NCI-H345 treated with DMSO at 0.1 percent for 48 hours (cell line): ENCODE measurements at regions not wholly inside any gene's neighbourhood (a gene's known extent, or its start where the extent isn't known, plus 50 kb on each side); places are given as distances from the start of the nearest gene placed in this dataset.
"Not testable (repeated sequence)": the region's sequence is repeated elsewhere in the genome, so short reads cannot be mapped to it uniquely, and the experiment has no call there.

ENCODE experiments used
- DNase-seq: peaks from one replicate; lab custom pipeline; 2025; ENCODE audit not compliant: unreplicated experiment; lab: John Stamatoyannopoulos, UW

DNA sequence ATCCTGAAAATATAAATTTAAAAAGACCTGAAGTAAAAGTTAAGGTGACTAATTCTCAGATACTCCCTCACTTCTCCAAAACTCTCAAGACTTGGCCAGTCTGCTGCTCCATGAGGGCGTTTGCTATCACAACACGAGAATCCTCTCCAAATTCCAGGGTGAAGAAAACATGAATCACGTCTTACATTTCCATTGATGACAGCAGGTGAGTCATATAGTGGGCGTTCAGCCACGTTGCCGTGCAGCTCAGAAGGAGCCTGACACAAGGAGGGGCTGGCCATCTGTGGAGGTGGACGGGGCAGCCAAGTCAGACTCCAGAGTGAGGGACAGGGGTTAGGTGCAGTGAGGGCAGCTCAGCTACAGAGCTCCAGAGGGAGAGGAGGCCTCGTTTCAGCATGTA, 555.1 kb upstream of the ADAMTS16 start:
- DNase-seq: no peak

DNA sequence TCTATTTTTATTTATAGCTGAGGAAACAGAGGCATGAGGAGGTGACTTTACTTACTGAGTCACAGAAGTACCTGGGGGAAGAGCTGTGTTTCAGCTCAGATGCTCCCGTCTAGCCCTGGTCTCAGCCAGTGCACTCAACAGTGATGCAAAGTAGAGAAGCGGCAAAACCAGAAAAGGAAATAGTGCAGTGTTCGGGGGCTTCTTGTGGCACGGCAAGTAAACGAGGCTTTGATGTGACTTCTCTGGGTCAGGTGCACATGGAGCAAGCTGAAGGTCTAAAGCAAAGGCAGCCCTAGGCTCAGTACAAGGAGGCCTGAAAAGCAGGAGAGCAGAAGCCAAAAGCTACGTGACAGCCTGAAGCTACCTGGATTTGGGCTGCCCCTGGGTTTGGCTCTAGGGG, 526.7 kb upstream of the ADAMTS16 start:
- DNase-seq: no peak

DNA sequence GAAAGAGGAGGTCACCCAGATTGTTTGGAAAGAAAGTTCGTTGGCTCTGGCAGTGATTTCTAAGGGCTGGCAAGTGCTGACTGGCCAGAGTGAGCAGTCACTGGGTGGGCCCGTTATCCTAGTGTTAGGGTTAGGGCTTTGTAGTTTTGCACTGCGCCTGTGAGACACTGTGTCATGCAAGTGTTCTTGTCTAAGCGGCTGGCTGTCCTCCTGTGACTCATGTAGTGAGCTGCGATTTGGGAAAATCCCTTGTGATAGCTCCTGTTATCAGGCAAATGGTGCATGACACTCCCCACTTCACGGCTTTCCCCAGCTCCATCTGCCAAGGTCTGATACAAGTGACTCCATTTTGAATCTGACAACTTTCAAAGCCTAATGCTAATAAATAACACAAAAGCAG, 526.0 kb upstream of the ADAMTS16 start:
- DNase-seq: peak; percentile 39

DNA sequence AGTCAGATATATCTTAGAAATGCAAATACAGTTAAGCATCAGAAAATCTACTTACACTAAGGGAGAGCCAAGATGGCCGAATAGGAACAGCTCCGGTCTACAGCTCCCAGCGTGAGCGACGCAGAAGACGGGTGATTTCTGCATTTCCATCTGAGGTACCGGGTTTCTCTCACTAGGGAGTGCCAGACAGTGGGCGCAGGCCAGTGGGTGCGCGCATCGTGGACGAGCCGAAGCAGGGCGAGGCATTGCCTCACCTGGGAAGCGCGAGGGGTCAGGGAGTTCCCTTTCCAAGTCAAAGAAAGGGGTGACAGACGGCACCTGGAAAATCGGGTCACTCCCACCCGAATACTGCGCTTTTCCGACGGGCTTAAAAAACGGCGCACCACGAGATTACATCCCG, 524.8 kb upstream of the ADAMTS16 start:
- not testable (repeated sequence) for DNase-seq

DNA sequence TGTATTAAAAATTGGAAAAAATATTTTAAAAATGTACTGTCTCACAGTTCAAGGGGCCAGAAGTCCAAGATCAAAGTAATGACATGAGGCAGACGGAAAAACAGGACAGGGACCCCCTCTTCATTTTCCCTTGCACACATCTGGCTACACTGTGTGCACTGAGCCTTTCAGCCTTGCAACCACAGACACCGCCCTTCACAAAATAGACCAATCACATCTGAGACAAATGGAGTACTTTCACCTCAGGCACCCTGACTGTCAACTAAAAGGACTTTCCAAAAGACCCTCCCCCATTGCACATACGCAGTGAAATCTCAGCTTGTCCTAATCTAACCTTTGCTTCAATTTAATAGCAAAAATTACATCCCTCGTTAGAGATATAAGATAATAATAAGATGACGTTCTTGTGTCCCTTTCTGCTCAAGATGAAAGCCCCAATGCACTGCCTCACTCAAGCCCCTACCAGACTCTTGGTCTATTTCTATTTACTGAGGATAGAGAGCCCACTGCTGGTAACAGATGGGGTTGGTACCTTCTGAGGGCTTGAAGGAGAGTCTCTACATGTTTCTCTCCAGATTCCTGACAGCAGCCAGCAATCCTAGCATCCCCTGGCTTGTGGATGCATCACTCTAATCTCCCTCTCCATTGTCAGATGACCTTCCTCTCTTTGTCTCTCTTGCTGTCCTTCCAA, 514.8 kb upstream of the ADAMTS16 start:
- no peak for DNase-seq

DNA sequence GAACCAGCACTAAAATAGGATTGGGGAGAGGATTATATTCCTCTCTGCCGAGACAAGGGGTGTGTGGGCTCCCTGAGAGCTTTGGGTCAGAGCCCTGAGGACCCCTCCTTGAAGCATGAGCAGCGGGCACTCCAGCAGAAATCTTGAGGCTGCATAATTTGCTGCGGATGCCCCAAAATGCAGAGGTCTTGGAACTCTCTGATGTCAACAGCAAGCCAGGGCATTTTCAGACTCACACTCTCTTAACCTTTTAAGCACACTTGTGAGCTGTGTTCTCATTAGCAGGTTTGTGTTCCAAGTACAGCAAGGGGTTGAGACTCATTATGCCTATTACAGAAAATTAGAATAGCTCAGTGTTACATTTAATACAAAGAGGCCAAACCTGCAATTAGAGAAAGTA, 513.0 kb upstream of the ADAMTS16 start:
- DNase-seq: no peak

DNA sequence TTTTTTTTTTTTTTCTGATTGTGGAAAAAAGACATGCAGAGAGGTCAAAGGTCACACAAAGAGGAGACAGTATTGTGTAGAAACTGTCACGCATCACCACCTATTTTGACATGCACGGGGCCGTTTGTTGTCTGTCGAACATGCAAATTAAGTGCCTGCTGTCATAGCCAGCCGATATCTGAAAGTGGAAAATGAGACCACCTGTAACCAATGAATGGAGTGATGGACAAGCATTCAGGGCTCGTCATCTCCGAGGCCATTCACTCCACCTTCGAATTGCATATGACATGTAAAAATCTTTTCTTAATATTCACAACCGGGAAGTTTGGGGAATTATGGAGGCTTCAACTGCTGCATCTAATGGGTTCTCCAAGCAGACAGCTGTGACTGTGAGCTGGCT, 512.2 kb upstream of the ADAMTS16 start:
- no peak for DNase-seq

DNA sequence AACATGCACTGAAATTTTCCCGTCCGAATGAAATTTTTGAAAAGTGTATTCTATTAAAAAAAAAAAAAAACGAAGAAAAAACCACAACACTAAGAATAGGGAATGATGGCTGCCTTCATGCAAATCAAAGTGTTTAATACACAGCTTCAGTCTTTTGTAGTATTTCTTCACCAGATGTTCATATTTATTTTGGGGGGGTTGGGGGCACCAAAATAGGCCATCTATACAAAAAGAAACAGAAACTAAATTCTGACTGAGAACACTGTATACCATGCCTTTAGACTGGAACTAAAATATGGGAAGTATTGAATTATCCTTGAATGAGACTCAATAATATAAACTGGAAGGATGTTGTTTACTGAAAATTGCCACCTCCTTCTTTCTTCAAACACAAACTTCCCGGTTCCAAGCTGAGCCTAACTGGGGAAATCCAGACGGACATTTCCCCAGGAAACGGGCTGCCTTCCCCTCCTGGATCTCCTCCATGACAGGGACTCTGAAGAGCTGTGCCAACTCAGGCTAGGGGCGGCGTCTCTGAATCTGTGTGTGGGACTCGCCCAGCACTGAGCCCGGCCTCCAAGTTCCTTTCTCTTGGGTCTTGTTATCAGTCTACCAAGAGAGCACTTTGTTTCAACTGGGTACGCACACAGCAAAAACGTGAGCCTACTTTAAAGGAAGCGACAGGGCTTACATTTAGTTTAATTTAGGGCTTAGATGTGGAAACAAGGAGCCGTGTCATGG, 511.3 kb upstream of the ADAMTS16 start:
- DNase-seq: no peak

DNA sequence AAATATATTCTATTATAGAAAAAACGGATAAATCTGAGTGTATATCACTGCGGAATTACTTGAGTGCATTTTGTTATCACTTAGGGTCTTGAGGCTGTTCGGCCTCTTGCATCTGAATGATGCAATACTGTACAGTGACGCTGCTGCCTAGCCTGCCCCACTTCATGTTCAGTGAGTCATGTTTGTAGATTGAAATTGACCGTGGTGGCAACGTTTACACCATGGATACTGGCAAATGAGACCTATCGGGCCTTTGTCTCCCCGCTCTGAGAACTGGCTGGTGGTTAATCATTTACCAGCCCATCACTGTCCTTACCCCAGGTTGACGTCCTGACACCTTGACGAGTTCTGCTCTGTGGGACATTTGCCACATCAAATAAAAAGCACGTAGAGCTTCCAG, 510.1 kb upstream of the ADAMTS16 start:
- peak; percentile 97 for DNase-seq

DNA sequence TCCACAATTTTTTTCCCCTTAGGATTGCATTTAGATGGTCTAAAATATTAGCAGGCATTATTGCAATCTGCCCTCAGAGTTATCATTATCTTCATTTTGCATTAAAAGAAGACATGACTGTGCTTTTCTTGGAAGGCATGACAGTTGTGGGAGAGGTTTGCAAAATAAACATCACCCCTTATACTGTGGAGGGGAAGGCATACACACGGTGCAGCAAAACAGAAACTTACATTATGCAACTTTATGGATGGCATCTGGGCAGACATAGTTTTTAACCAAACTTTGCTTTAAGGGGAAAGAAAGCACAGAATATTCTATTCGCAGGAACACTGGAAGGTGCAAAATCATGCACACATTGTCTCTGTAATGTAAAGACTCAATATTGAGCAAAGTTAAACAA, 505.8 kb upstream of the ADAMTS16 start:
- DNase-seq: no peak

DNA sequence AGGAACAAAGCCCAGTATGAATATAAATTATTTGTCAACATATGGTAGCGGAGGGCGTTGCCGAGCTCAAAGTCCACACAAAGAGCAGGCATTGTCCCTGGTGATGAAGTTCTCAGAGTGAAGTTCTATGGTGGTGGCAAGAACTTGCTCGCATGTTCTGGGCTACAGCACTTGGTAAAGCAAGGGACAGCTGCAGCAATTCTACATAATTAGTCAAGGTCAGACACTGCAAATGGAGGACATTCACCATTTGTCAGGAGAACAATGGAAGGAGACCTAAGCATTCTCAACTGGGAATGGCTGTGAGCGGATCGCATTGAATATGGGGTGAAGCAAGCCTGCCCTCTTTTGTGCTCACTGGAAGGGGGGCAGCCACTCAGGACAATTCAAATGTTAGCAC, 503.8 kb upstream of the ADAMTS16 start:
- DNase-seq: no peak

DNA sequence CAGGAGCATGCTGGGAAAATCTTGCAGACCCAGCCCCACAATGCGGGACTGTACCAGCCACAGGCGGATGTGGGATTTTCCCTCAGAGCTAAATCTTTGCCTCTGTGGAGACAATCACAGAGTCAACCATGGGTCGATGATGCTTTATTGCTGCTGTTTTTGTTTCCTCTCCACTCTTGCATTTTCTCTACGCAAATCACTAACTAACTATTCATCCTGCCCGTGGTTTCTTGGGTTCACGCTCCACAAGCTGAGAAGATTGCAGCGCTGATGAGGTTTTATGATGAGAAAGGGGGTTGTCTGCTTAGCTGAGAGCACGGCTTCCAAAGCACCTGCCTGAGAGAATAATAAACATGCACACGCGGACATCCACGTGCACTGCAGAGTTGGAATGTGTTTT, 500.2 kb upstream of the ADAMTS16 start:
- no peak for DNase-seq

DNA sequence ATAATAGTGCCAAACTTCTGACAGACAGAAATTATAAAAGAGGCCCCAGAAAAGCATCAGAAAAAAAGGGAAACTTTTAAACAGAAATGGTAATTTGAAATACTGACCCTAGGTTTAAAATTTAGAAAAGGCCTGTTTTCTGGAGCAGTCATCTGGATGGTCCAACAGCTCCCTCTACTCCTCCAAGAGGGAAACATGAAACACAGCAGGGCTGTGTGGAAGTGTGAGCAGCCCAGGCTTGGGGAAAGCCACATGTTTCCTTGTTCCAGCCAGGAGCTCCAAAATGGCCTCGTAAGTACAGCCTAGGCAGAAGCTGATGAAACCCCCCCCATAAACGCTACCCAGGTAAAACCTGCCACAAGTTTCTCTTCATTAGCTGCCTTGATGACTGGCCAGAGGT, 499.3 kb upstream of the ADAMTS16 start:
- DNase-seq: no peak

DNA sequence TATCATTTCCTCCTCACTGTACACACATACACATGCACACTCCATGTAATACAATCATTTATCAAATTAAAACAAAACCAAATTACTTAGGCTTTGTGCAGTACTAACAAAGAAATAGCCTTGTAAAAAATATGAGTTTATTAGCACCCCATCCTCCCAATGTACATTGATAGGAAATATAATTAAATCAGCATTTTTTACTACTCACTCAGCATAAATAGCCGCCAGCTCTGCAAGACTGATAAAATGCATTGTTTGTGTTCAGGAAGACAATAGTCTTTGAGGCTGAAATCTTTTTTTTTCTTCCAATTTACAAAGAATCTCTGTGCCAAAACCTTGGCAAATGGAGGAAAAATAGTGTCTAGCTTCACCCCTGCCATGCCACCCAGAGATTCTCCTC, 497.6 kb upstream of the ADAMTS16 start:
- no peak for DNase-seq

DNA sequence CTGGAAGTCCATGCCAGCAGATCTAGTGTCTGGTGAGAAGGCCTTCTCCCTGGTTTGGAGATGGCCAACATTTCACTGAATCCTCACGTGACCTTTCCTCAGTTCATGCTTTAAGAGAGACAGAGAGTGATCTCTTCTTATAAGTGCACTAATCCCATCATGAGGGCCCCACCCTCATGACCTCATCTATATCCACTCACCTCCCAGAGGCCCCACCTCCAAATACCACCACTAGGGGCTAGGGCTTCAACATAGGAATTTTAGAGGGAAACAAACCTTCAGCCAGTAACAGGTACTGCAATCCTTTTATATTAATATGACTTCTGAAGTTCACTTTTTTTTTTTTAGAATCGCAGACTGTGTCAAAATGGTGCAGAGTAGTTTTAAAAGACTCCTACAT, 496.9 kb upstream of the ADAMTS16 start:
- no peak for DNase-seq

DNA sequence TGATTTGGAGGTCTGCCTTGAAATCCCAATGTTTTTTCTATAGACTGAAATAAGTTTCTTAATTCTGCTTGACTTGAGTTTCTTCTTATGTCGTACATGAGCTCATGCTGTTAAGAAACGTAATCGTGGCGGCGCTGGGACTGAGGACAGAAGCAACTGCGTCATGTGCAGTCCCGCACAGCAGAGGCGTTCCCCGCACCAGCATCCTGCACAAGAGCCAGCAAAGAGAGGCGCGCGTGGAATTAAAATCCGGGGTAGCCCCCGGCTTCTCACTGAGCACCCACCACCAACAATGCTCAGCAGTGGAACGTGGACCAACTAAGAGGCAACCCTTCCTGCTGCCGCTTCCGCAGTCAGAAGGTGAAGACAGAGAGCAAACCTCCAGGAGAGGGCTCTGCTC, 496.2 kb upstream of the ADAMTS16 start:
- no peak for DNase-seq

DNA sequence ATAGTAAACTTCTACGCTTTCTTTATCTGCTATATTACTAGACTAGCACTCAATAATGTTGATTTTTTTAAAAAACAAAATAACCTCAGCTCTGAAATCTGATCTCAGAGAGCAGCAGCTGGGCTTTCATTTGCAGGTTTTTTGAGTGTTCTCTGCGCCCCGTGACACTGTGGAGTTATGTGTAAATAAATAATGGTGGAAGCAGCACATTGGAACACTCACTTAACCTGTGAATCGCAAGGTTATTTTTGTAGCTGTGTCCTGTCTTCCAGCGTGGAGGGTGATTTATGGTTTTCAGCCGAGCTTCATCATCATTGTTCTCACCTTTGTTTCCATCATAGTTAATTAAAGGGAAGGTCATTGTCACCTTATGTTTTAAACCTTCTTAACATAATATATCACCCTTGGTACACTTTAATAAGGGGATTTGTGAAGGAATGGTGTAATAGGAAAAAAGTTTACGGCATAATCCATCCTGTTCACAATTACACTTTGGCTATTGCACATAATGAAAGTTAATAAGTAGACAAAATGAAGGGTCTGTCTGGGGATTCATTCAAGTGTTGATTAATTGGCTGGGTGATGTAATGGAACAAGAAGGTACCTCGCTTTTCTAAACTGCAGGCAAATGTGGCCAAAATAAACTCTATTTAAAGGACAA, 493.3 kb upstream of the ADAMTS16 start:
- DNase-seq: peak; percentile 10

DNA sequence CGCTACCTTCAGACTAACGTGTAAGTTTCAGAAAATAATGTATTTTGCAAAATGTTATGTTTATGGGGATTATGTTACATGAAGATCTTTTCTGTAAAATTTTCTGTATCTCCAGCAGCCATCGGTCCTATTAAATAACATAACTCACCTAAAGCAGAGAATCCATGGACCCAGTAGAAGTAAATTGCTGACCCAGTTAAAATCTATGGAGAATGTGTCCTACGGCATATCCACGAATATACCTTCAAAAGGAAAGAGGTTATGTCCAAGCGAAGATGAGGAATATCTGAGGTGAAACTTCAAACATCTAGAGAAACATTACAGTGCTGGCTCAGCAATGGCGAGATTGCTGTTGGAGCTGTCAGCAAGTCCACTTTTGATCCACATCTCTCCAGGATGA, 492.2 kb upstream of the ADAMTS16 start:
- DNase-seq: no peak

DNA sequence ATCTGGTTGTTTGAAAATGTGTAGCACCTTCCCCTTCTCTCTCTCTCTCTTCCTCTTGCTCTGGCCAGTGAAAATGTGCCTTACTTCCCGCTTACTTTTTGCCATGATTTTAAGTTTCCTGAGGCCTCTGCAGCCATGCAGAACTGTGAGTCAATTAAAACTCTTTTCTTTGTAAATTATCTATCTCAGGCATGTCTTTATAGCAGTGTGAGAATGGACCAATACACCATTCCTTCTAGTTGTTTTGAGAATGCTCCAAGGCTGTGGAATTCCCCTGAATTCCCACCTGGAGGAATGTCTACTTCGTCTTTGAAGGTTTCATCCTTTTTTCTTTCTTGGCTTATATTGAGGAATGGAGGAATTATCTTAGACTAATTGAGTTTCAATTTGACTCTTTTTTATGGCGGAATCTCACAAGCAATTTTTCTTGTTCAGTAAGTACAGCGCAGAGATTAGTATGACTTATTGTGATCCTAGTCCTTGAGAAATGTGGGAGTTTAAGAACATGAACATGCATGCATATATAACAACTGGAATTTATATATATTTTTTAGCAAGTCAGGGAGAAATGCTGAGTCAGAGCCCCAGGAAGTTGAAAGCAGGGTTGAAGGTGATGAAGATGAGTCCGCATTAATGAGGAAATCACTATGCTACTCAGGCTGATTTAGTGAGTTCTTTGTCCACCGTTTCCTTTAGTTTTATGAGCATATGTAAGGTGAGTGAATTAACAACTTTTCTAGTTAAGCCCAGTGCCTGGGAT, 488.1 kb upstream of the ADAMTS16 start:
- no peak for DNase-seq

DNA sequence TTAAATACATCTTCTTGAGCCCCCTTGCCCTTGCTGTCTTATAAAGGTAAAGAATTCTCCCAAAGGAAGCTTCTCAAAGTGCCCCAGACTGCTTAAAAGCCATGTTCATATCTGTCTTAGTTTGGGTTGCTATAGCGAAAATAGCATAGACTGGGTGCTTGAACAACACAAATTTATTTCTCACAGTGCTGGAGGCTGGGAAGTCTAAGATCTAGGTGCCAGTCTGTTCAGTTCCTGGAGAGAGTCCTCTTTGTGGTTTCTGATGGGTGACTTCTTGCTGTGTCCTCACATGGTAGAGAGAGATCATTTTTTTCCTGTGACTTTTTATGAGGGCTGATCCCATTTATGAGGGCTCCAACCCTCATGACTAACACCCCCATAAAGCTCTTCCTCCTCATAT, 486.7 kb upstream of the ADAMTS16 start:
- DNase-seq: no peak

DNA sequence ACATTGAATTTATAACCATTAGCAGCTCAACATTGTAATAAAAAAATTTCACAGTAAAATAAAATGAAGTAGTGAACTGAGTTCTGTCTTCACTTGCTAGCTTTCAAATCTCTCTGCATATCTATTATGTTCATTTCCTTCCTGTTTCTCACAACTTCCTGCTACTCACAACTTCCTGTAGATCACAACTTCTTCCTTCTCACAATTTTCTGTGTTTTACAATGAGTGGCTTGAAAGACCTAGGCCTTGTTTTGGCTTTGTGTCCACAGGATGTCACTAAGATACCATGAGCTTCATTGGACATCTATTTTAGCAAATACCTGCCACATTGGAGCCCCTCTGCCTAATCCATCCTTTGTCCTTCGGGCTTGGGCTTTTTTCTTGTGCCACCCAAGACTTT, 480.3 kb upstream of the ADAMTS16 start:
- DNase-seq: no peak

DNA sequence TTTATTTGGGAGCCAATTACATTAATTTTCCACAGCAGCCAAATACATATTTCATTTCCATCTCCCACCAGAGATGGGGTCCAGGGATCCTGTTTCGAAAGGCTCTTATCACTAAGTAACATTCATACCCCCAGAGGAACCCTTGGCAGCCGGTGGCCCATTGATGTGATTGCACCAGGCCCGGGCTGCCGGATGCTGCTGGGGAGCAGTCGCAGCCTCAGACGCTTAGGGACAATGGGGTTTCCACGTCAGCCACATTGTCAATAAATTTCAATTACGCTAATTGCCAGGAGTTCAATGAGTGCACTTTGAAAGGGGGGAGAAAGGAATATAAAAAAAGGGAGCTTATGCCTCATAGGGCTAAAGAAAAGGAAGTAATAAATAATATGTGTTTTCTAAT, 478.8 kb upstream of the ADAMTS16 start:
- DNase-seq: no peak
